HG02623 (cell line): ENCODE measurements at regions not wholly inside any gene's neighbourhood (a gene's known extent, or its start where the extent isn't known, plus 50 kb on each side); places are given as distances from the start of the nearest gene placed in this dataset.
"Not testable (repeated sequence)": the region's sequence is repeated elsewhere in the genome, so short reads cannot be mapped to it uniquely, and the experiment has no call there.

Experiments
- ATAC-seq: cut with Tn5 transposase; IDR thresholded peaks from one replicate; pipeline ENCODE4 v1.9.1; 2021; ENCODE audit warnings: moderate library complexity; ENCODE audit not compliant: unreplicated experiment

DNA sequence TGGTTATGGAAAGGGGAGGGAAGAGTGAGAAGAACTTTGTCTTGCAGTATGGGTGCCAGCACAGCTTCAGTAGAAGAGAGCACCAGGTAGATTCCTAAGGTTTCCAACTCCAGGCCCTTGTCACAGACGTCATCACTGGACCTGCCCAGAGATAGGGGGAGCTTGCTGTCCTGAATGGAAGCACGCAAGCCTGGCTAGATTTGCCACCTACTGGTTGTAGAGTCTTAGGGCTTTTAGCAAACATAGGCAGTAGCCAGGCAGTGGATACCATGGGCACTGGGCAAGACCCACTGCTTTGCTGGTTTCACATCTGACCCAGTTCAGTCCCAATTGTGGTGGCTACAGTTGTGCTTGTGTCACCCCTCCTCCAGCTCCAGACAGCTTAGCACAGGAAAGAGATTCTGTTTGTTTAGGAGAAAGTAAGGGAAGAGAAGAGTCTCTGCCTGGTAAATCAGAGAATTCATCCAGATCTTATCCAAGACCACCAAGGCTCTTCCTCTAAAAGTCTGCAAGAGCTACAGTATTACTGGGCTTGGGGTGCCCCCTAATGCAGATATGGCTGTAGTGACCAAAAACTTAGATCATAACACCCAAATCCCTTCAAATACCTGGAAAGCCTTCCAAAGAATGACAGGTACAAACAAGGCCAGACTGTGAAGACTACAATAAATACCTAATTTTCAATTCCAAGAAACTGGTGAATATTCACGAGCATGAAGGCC, 158.9 kb downstream of the HINT1 start:
- no peak for ATAC-seq

DNA sequence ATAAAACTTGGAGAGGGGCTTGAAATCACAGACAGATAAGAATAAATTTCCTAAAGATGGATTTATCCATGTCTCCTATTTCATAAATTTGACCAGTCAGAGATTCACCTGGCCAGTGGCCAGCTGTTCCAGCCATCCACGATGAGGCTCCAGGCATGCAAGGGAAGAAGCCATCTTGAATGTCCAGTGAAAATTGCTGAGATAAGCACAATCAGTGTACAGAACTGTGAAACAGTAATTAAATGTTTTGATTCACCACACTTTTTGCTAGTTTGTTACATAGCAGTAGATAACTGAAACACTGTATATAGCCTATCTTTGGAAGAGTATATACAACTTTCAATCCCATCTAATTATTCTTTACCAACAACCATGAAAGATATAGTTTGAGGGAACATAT, 163.5 kb downstream of the HINT1 start:
- no peak for ATAC-seq

DNA sequence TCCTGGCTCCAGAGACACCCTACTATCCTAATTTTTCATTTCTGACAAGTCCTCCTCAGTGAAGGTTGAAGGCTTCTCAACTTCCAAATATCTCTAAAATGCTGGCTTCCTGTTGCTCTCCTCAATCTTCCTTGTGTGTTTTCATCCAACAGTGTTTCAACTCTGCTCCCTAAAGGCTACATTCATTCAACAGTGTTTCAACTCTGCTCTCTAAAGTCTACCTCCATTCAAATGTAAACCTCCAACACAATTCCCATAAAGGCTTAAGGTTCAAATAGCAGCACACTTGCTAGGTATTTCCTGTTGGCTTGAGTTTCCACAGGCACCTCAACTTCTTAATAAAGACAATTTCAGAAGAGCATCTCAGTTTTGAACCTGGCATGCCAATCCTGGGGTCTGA, 164.8 kb downstream of the HINT1 start:
- no peak for ATAC-seq

DNA sequence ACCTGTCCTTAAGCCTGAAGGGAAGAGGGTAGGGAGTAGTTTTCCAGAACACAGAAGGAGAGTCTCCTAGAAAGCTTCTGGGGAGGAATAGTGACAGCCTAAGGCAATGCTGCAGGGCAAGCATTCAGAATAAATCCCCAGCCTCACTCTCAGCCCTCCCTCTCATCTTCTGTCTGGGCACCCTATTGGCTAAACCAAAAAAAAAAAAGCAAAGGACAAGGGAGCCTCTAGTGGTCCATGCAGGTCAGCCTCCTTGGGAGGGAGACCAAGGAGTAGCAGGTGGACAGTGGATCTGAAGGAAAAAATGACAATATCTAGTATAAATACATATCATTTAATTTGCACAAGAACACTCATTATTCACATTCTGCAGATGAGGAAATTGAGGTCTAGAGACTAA, 168.3 kb downstream of the HINT1 start:
- not testable (repeated sequence) for ATAC-seq

DNA sequence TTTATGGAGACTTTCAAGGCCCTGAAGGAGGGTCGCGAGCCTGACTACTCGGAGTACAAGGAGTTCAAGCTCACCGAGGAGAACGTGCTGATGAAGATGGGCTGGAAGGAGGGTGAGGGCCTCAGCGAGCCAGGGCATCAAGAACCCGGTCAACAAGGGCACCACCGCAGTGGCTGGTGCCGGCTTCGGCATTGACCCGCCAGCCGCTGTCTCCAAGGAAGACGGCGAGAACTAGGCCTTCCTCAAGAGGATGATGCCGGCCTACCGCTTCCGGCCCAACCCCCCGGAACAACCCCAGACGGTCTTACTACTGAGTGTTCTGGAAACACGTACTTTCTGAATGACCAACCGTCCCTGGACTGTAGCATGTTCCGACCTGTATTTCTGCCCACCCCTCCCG, 169.2 kb downstream of the HINT1 start:
- ATAC-seq, result no peak

DNA sequence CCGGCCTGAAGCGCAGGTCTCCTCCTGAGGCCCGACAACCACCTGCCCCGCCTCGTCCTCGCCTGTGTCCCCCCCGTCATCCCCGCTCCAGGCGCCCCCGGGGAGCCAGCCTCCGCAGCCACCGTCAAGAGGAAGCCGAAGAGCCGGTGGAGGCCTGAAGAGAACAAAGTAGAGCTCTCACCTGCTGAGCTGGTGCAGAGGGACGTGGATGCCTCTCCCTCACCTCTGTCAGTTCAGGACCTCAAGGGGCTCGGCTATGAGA, 169.9 kb downstream of the HINT1 start:
- no peak for ATAC-seq

DNA sequence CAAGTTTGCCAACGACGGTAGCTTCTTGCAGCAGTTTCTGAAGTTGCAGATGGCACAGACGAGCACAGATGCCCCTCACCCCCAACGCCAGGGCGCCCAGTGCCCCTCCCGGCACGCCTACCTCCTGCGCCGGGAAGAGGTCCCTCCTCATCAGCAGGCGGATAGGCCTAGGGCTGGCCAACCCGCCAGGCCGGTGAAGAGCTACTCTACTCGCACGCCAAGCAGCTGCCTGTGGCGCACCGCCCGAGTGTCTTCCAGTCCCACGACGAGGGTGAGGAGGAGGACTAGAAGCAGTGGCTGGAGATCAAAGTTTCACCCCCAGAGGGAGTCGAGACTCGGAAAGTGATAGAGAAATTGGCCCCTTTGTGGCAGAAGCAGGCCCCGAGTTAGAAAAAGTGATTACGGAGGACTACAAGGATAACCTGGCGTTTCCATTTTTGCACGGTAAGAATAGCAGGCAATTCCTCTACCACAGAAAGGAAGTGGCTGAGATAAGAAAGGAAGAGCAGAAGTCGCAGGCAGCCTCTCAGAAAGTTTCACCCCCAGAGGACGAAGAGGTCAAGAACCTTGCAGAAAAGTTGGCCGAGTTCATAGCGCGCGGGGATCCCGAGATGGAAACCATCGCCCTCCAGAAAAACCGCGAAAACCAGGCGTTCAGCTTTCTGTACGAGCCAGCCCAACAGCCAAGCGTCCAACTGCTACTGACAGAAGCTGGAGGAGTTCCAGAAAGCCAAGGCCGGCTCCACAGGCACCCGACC, 170.4 kb downstream of the HINT1 start:
- no peak for ATAC-seq

DNA sequence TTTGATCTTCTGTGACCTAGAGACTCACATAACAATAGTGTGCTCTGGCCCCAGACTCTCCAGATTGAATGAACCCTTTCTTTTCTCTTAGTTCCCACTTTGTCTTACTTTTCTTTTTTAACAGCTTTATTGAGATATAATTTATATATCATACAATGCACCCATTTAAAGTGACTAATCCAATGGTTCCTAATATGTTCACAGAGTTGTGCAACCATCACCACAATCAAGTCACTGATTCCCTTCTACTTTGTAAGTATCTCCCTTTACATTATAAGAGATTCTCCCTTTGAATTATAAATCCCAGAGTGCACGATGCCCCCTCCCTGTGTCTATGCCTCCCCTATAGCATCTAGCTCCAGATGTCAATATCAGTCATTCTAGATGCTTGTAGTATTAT, 172.4 kb downstream of the HINT1 start:
- no peak for ATAC-seq

DNA sequence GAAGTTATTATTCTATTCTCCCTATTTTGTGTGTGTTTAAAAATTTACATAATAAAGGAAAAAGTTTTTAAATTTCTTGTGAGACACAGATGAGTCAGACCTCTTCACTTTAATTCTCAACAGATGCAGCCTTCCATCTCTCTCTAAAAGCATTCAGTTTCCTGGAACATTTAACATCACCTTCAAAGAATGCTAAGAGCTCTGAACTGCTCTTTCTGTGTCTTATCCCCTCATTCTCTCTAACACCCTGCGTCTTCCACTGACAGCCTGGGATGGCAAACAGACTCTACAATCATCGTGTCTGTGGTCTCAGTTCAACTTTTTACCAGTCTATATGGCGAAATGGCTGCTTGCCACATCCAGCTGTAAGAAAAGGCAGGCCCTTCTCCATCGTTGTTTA, 173.0 kb downstream of the HINT1 start:
- no peak for ATAC-seq

DNA sequence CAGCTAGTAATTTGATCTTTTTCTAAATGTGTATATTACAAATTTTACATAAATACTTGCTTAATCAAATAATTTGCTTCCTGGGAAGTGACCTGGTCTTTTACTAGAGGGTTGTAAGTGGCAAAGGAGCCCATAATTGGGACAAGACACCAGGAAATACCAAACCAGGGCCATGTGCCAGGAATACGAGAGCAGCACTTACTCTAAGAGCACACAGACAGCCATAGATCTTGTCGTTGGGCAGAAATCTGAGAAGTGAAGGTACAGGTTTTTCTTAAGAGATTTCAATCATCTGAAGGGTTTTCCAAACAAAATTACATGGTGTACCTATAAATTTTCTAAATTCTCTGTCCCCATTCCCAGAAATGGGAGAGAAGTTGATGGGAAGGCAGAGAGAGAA, 179.3 kb downstream of the HINT1 start:
- ATAC-seq, result no peak

DNA sequence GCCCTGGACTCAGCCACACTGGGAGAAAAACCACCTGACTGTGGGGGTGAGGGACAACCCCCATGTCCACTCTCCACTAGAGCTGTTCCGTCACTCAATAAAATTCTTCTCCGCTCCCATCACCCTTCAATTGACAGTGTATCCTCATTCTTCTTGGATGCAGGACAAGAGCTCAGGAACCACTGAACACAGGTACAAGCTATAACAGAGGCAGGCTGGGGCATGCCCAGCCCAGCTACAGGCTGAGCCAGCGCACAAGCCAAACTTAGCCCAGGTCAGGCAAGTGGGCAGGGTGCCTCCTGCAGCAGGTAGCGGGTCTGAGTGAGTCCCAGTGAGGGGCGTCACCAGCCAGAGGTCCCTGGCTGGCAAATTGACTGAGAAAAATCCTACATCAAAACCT, 183.4 kb downstream of the HINT1 start:
- ATAC-seq, result no peak

DNA sequence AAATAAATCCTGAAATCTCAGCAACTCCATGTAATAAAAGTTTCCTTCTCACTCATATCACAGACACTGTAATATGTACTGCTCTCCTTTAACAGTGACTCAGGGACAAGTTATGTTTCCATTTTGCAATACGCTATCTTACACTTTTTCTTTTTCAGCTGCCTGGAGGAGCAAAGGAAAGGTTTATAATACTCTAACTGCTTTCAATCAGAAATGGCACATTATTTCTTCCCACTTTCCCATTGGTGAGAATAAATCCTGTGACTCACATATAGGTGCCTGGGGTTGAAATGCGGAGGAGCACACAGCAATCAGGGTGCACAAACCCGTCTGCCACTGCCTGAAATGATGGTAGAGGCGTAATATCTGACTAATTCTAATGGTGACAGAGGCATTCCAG, 186.6 kb downstream of the HINT1 start:
- no peak for ATAC-seq

DNA sequence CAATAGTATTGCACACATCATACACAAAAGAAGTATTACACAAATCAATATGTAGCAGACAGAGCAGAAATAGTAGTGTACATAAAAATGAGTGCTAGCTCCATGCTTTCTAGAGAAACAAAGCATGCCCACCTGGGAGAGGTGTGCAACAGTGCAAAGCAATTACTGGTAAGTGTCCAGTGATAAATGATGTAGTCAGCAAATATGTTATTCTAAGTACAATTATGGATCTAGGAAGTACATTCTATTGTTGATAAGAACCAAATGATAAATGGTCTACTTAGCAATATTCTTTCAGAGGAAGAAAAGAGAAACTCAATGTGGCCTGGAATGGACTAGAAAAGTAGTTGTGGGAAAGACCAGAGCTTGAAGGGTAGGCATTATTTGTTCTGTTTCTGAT, 188.6 kb downstream of the HINT1 start:
- no peak for ATAC-seq

DNA sequence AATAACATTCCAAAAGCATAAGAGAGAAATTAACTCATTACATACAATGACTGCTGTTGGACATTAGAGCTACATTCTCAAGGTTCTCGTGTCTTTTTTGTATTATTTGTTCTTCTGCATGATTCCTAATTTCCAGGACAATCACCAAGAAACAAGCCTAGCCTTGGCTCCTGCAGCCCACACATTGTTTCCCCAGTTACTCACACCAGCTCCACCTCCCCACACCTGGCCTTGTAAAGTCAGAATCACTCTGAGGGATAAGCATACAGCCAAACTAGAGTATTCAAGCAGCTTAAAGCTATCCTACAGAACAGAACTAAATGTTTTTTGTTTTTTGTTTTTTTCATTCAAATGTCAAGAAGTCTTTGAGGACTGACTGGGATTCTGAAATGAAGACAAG, 189.2 kb downstream of the HINT1 start:
- ATAC-seq, result no peak

DNA sequence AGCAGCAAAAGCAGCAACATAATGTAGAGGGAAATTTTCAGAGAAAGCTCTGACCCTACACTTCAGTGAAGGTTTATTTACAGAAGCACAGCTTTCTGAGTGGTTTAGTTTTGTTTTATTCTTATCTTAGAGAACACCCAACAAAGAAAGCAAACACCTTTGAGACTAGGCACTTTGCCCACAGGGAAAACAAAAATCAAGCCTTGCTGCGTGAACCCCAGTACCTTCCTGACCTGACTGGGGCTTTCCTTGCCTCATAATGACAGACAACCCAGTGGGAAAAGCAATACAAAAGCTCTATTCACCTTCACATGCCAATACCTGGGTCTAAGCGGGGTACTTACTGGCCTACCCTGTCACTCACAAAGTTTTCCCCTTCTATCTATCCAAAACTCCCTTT, 189.8 kb downstream of the HINT1 start:
- ATAC-seq, result no peak

DNA sequence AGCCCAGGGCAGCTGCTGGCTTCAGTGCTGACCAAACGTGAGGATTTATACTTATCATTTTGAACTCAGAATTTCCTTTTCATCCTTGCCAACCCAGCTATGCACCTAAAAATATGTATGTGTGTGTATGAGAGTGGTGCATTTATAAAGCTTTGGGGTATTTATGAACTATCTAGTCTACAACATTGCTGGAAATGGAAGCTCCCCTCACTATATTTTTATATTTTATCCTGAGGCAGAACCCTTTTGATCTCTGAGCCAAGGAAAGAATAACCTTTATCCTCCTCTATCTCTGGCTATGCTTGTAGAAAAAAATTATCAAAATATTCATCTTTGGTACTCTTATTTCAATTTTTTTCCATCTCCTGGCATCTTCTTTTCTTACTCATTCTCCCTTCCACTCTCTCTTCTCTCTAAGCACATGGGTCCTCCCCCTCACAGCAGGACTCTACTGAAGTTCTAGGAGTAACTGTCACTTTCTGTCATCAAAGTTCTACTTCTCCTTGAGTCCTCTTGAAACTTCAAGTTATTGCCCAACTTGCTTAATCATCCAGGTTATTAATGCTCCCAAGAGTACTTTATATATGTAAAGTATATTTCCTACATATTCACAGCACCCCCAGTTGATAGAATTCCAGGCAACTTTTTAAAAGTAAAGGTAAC, 190.9 kb downstream of the HINT1 start:
- no peak for ATAC-seq

DNA sequence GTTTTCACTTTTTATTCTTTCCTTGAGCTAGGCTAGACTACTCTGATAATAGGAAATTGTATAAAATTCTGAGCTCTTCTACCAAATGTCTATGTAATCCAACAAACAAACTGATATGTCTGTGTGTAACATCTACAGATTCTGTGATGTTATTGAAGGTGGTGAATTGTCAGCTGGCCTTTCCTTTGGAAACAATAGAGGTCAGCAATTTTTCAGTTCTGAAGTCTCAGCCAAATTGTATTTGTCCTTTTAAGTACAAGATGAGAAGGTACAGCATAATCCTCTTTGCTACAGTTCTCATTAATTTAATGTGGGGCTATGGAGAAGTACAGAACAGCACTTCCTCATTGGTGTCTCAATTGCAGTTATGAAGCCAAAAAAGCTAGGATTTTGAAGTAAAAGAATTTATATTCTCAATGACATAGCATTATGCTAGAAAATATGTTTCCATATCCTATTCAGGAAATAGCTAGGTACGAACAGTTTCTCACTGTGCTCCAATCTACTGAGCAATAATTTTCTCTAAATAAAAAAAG, 198.0 kb downstream of the HINT1 start:
- ATAC-seq, result no peak

DNA sequence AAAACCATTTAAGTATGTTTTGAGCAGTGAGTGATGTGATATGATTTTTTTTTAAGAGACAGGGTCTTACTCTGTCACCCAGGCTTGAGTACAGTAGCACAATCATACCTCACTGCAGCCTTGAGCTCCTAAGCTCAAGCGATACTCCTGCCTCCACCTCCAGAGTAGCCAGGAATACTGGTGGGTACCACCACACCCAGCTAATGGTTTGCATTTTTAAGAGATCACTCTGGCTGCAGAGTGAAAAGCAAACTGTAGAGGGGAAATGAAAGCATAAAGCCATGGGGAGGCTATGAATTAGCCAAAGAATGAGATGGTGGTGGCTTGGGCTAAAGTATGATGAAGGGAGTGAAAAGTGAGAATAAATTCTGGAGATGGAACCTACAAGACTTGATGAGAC, 199.1 kb downstream of the HINT1 start:
- no peak for ATAC-seq

DNA sequence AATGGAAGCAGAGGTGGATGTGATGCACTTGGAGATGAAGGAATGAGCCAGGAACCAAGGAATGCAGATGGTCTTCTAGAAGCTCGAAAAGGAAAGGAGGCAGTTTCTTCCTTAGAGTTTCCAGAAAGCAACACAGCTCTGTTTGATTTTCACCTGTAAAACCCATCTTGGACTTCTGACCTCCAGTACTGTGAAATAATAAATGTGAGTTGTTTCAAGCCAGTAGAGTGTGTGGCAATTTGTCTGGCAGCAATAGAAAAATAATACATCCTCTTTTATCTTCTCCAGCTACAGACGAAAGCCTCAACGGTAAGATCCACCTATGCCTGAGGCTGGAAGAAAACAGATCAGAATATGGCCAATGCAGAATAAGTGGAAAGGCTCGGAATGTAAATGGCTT, 199.7 kb downstream of the HINT1 start:
- ATAC-seq, result no peak

DNA sequence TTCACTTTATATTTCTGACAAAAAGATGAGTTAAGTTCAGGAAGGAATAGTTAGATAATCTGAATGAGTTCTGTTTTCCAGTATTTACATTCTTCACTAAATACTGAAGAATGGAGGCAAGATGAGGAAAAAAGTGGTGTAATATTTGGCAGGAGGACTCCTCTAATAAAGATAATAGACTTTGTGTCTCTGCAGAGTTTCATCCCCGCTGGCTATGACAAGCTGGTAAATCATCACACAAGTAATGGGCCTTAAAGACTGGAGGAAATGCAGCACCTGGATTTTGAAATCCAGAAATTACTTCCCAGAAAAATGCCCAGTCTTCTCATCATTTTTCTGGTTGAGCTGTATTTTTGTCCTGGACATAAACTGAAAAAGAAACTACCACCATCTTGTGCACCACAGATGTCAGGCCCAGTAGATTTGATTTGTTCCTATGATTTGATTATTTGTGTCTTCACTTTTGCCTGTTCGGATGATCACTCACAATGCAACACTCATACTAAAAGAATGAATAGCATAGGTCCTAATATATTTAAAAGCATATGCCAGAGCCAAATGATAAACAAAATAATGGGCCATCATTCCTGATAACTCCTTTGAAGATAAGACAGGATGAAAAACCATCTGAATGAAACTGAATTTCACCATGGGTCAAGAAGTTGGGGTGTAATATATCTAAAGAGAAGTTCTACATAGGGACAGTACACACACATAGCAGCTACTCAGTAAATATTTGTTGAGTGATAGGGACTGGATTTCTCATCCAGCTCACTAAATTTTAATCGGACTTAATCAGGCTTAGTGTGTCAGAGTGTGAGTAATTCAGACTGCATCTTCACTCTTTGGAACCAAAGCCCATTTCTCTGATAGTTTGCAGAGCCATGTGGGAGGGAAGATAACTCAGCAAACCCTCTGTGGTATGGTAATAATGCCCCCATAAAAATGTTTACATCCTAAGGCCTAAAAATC, 200.5 kb downstream of the HINT1 start:
- ATAC-seq, result no peak

DNA sequence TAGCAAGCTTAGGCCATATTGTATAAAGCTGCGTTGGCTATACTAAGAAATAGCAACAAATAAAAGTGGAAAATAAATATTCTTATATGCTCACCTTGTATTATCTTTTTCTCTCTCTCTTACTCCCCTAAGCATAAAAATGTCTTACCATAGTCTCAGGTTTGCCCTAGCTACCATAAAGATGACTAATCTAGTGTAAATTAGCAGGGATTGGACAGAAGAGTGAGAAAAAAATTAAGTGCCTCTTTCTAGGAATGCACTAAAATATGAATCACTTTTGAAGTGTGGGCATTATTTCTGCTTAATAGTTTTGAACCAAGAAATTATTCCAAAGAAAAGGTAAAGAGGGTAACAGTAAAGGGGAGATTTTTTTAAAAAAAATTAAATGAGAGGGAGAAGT, 201.3 kb downstream of the HINT1 start:
- no peak for ATAC-seq
